Keratinocyte (primary cell): ENCODE measurements at regions not wholly inside any gene's neighbourhood (a gene's known extent, or its start where the extent isn't known, plus 50 kb on each side); places are given as distances from the start of the nearest gene placed in this dataset.

Experiments
- DNase-seq: peaks from one replicate; pipeline ENCODE4 v3.0.0-alpha.2; 2011; ENCODE audit warnings: low read depth, missing footprints, low spot score
- FAIRE-seq: peaks from 2 replicates; lab custom pipeline; 2011; peaks lifted over from hg19 to GRCh38; lab: Jason Lieb, UNC
- H2AFZ ChIP-seq: 2 replicates; pipeline ENCODE4 v1.6.0; 2012; ENCODE audit warnings: low read length, control low read depth, inconsistent platforms; ENCODE audit not compliant: control insufficient read depth
- H3K27ac ChIP-seq: 2 replicates; pipeline ENCODE4 v1.5.1; 2011; ENCODE audit warnings: low read length; ENCODE audit not compliant: control insufficient read depth, insufficient read depth
- H3K27me3 ChIP-seq: 3 replicates; pipeline ENCODE4 v1.6.0; 2011; ENCODE audit warnings: low read length; ENCODE audit not compliant: control insufficient read depth, insufficient read depth; ENCODE audit errors: extremely low read depth
- H3K36me3 ChIP-seq, 2 experiments: 2 replicates in 1 of 2; 3 replicates in 1 of 2; pipeline ENCODE4 v1.5.1; 2011; ENCODE audit warnings: low read length in 2 of 2, mild to moderate bottlenecking in 1 of 2; ENCODE audit not compliant: control insufficient read depth in 2 of 2, insufficient read depth in 2 of 2; ENCODE audit errors: extremely low read depth in 1 of 2
- H3K4me1 ChIP-seq: 3 replicates; pipeline ENCODE4 v1.5.1; 2011; ENCODE audit warnings: low read length; ENCODE audit not compliant: control insufficient read depth, insufficient read depth; ENCODE audit errors: extremely low read depth
- H3K4me2 ChIP-seq: 3 replicates; pipeline ENCODE4 v1.6.0; 2011; ENCODE audit warnings: low read depth, low read length; ENCODE audit not compliant: control insufficient read depth, insufficient read depth; ENCODE audit errors: extremely low read depth
- H3K4me3 ChIP-seq, 3 experiments: fragments of 200-600 bp in 1 of 3; sonication (generic) in 1 of 3; 2 replicates in 2 of 3; 3 replicates in 1 of 3; pipeline ENCODE4 v1.5.1; 2011 to 2016; ENCODE audit warnings: low read length in 3 of 3, mild to moderate bottlenecking in 3 of 3, control low read depth in 2 of 3, inconsistent platforms in 1 of 3, low read depth in 1 of 3, mixed read lengths in 1 of 3, mixed run types in 1 of 3, moderate library complexity in 1 of 3; ENCODE audit not compliant: control insufficient read depth in 2 of 3, insufficient read depth in 2 of 3; ENCODE audit errors: extremely low read depth in 1 of 3
- H3K79me2 ChIP-seq: 2 replicates; pipeline ENCODE4 v1.6.0; 2012; ENCODE audit warnings: low read length; ENCODE audit not compliant: control insufficient read depth, insufficient read depth
- H3K9ac ChIP-seq: 3 replicates; pipeline ENCODE4 v1.6.0; 2011; ENCODE audit warnings: low read length; ENCODE audit not compliant: control insufficient read depth, insufficient read depth; ENCODE audit errors: extremely low read depth
- H3K9me1 ChIP-seq: 3 replicates; pipeline ENCODE4 v1.6.0; 2011; ENCODE audit warnings: low read length; ENCODE audit not compliant: control insufficient read depth, insufficient read depth; ENCODE audit errors: extremely low read depth
- H3K9me3 ChIP-seq: 2 replicates; pipeline ENCODE4 v1.5.1; 2012; ENCODE audit warnings: low read depth, low read length; ENCODE audit not compliant: control insufficient read depth
- H4K20me1 ChIP-seq: 3 replicates; pipeline ENCODE4 v1.6.0; 2011; ENCODE audit warnings: low read length; ENCODE audit not compliant: control insufficient read depth, insufficient read depth; ENCODE audit errors: extremely low read depth
- EZH2 ChIP-seq: IDR thresholded peaks from one replicate; pipeline ENCODE4 v1.6.1; 2012; ENCODE audit warnings: inconsistent platforms, mild to moderate bottlenecking, low read length, moderate library complexity
- dilution Hi-C: fragments of 300-500 bp; cut with MboI; formaldehyde crosslinking; loops from one replicate; pipeline ENCODE4 v1.7.0; 2020; ENCODE audit warnings: low sequenced_read_pairs; ENCODE audit not compliant: extremely low pct_ligation_motif_present
- TF ChIP-seq, protein P1 (sequence below), 3 experiments: IDR thresholded peaks in 1 of 3; conservative IDR thresholded peaks in 1 of 3; optimal IDR thresholded peaks in 1 of 3; 2 replicates in 2 of 3; 3 replicates in 1 of 3; pipeline versions ENCODE3 to v1.5.1; 2011; ENCODE audit warnings: low read length in 3 of 3, mild to moderate bottlenecking in 3 of 3, moderate library complexity in 2 of 3, control low read depth in 1 of 3, inconsistent platforms in 1 of 3; ENCODE audit not compliant: insufficient read depth in 2 of 3; ENCODE audit errors: extremely low read depth in 1 of 3

DNA sequence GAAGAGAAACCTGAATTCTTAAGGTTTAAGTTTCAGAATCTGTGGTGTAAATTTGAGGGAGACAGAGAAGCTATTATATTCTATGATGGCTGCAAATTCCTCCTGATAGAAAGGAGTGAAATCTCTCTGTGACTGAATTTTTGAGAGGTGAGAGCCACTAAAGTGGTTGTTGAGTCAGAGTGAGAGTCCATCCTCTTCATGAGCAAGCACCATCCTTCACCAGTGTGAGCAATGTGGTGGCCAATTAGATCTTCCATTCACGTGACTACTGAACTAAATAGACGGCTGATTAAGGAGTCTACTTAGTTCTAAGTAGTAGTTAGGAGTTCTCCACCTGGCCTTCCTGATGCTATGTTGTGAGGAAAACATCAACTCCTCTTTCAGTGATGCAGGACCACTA lies 147.8 kb upstream of the CCNH start:
- no peak for TF ChIP-seq EZH2
- TF ChIP-seq, protein P1, sequence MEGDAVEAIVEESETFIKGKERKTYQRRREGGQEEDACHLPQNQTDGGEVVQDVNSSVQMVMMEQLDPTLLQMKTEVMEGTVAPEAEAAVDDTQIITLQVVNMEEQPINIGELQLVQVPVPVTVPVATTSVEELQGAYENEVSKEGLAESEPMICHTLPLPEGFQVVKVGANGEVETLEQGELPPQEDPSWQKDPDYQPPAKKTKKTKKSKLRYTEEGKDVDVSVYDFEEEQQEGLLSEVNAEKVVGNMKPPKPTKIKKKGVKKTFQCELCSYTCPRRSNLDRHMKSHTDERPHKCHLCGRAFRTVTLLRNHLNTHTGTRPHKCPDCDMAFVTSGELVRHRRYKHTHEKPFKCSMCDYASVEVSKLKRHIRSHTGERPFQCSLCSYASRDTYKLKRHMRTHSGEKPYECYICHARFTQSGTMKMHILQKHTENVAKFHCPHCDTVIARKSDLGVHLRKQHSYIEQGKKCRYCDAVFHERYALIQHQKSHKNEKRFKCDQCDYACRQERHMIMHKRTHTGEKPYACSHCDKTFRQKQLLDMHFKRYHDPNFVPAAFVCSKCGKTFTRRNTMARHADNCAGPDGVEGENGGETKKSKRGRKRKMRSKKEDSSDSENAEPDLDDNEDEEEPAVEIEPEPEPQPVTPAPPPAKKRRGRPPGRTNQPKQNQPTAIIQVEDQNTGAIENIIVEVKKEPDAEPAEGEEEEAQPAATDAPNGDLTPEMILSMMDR (optimal IDR thresholded peaks at IDR 0.05 in 1 of 3, IDR thresholded peaks at IDR 0.05 in 1 of 3, conservative IDR thresholded peaks at IDR 0.05 in 1 of 3; ENCODE audit: extremely low read depth in 1 of 3, insufficient read depth in 2 of 3, low read length in 3 of 3), result no peak
- Histone ChIP-seq H3K36me3 (no peaks in the 10 kb centered on the region), H3K4me1 (no peaks in the 10 kb centered on the region), H3K9ac (no peak overlapping the region), H3K4me2 (no peak overlapping the region), H3K27me3 (no peaks in the 10 kb centered on the region), H3K4me3 (no peak overlapping the region), H3K9me1 (no peaks in the 10 kb centered on the region), H3K27ac (no peak overlapping the region), H3K79me2 (no peaks in the 10 kb centered on the region), H3K9me3 (no peaks in the 10 kb centered on the region), H2AFZ (no peak overlapping the region), H4K20me1 (no peaks in the 10 kb centered on the region)
- DNase-seq (no peak), FAIRE-seq (no peak)
- dilution Hi-C loops, result no loop called here

DNA sequence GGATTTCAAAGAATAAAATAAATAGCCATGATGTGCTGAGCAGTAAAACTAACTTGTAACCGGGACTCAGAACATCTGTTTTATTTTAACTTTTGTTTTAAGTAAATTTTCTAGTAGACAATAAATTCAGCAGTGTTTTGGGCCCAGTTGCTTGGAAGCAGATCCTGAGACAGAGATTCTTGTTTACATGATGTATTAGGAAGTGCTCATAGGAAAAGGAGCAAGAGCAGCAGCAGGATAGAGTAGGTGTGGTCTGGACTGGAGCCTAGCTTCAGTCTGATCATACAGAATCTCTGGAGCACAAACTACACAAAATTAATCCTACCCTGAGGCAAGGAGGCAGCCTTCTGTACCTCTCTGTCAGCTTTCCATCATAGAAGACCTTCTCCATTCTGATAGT lies 139.2 kb upstream of the CCNH start:
- no peak for FAIRE-seq
- dilution Hi-C loops, result no loop called here
- TF ChIP-seq, protein P1 (optimal IDR thresholded peaks at IDR 0.05 in 1 of 3, IDR thresholded peaks at IDR 0.05 in 1 of 3, conservative IDR thresholded peaks at IDR 0.05 in 1 of 3; ENCODE audit: extremely low read depth in 1 of 3, insufficient read depth in 2 of 3, low read length in 3 of 3), result no peak
- no peak for TF ChIP-seq EZH2
- Histone ChIP-seq H3K9ac (no peak overlapping the region), H3K9me3 (no peaks in the 10 kb centered on the region), H3K9me1 (no peaks in the 10 kb centered on the region), H2AFZ (no peak overlapping the region), H3K36me3 (no peaks in the 10 kb centered on the region), H3K4me2 (no peak overlapping the region), H3K27ac (no peak overlapping the region), H4K20me1 (no peaks in the 10 kb centered on the region), H3K79me2 (no peaks in the 10 kb centered on the region), H3K4me1 (no peaks in the 10 kb centered on the region), H3K4me3 (no peak overlapping the region), H3K27me3 (no peaks in the 10 kb centered on the region)
- no peak for DNase-seq
